Heart left ventricle (tissue), 16 donors: ENCODE measurements at regions not wholly inside any gene's neighbourhood (a gene's known extent, or its start where the extent isn't known, plus 50 kb on each side); places are given as distances from the start of the nearest gene placed in this dataset.

Experiments used
- ATAC-seq, 4 donors: fragments of 200-7000 bp; cut with Tn5 transposase; one replicate each; pipeline ENCODE4 v1.9.1; 2020 to 2022; ENCODE audit warnings: moderate library complexity in 4 of 4, mild to moderate bottlenecking in 3 of 4, moderate number of reproducible peaks in 1 of 4
- DNase-seq, 5 donors: peaks; one replicate each; pipeline ENCODE4 v3.0.0-alpha.2; 2020
- H3K27ac ChIP-seq, 12 donors: fragments of 200-600 bp; sonication (generic) in 4 of 12; one replicate each; pipeline versions ENCODE4 v1.5.0 to v1.8.0; 2016 to 2022; ENCODE audit warnings: mild to moderate bottlenecking in 2 of 12
- H3K27me3 ChIP-seq, 9 donors: fragments of 200-600 bp; sonication (generic) in 2 of 9; one replicate each; pipeline versions ENCODE4 v1.5.1 to v1.8.0; 2016 to 2022; ENCODE audit warnings: mild to moderate bottlenecking in 3 of 9
- H3K36me3 ChIP-seq, 9 donors: fragments of 200-600 bp; sonication (generic) in 2 of 9; one replicate each; pipeline versions ENCODE4 v1.5.0 to v1.8.0; 2018 to 2022; ENCODE audit warnings: mild to moderate bottlenecking in 2 of 9
- H3K4me1 ChIP-seq, 12 donors: fragments of 200-600 bp; sonication (generic) in 4 of 12; one replicate each; pipeline versions ENCODE4 v1.5.0 to v1.8.0; 2016 to 2022; ENCODE audit warnings: mild to moderate bottlenecking in 3 of 12
- H3K4me3 ChIP-seq, 12 donors: fragments of 200-600 bp; sonication (generic) in 4 of 12; one replicate each; pipeline versions ENCODE4 v1.5.0 to v1.8.0; 2017 to 2022; ENCODE audit warnings: mild to moderate bottlenecking in 9 of 12, moderate library complexity in 4 of 12
- H3K9me3 ChIP-seq, 12 donors: fragments of 200-600 bp; sonication (generic) in 4 of 12; one replicate each; pipeline versions ENCODE4 v1.5.0 to v1.8.0; 2016 to 2022; ENCODE audit warnings: mild to moderate bottlenecking in 1 of 12
- CTCF ChIP-seq, 12 donors: fragments of 200-600 bp; sonication (generic) in 4 of 12; IDR thresholded peaks; one replicate each; pipeline versions ENCODE4 v1.5.0 to v1.8.0; 2018 to 2022; ENCODE audit warnings: antibody characterized with exemption in 12 of 12, mild to moderate bottlenecking in 5 of 12
- POLR2A ChIP-seq, 2 donors: fragments of 450-650 bp; IDR thresholded peaks; one replicate each; pipeline ENCODE4 v1.6.1; 2017; ENCODE audit warnings: antibody characterized with exemption in 2 of 2, mild to moderate bottlenecking in 2 of 2, moderate library complexity in 2 of 2
- WGBS, 4 donors: extraction: QIAGEN DNeasy Blood & Tissue Kit in 2 of 4; methylation state at CpG; one replicate each; pipeline versions ENCODE4 v1.1.5 to v1.1.7; 2013 to 2018; 5-methylcytosine and 5-hydroxymethylcytosine counted together
- intact Hi-C, 10 donors: fragments of 100-400 bp; cut with DNase I; formaldehyde crosslinking; loops; one replicate each; pipeline versions ENCODE4 v1.11.1 to v1.14.2; 2022
- donor health status: ischemic (EF 13 %, LVEDD 7.1; RV severe dilation, severe dysfunction).
- donor health status: healthy with polysubstance abuse.
- donor health status: DM: no; HTN: yes; CAD: no.
- donor health status: DM: no; HTN: no; CAD: no.
- donor health status: ischemic (EF 25% LVEDD 6.9; RV normal size, moderate dysfunction).
- donor health status: ischemic (EF 25% LVEDD 5.7; RV mildly dilated, moderate dysfunction).
- donor health status: healthy.
- donor health status: DM: yes; HTN: yes; CAD: no.
- donor health status: ischemic (EF 35%, LVEDD 5.7; RV mildly dilated, moderate dysfunction).
- donor health status: nonischemic (EF 11% LVEDD 7.7; RV severe dilation, severe dysfunction).
- donor health status: DM: yes; HTN: yes; CAD: no.
- donor health status: PGD.
- donor health status: ischemic (EF 29% LVEDD 5.4; RV normal size, mild dysfunction).
- donor health status: nonischemic (EF 23%, LVEDD 6.1; RV moderate dilation, normal function).

DNA sequence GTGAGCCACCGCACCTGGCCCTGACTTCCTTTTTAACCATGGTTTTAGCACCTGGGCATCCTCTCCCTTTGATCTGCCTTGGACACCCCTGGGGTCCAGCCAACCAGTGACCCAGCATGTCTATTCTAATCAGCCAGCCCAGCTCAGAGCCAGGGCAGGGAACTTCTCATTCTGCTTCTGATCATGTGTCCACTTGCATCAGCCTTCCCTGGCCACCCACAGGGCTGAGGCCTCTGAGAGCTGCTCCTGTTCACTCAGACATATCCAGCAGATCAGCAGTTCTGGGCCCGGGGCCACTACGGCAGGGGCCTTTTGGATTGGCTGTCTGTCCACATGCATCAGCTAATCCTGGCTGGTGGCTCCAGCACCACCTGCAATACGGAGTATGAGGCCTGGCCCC lies 117.9 kb upstream of the MAP1LC3B2 start:
- Histone ChIP-seq H3K36me3 (no peaks in the 10 kb centered on the region), H3K9me3 (no peaks in the 10 kb centered on the region), H3K4me3 (no peak overlapping the region), H3K27ac (peak overlapping the region in 1 of 12 donors; percentile 52), H3K4me1 (no peaks in the 10 kb centered on the region), H3K27me3 (no peaks in the 10 kb centered on the region)
- WGBS, 4 donors = 64 to 69% (median 67%) methylated on average over 4 of the region's 4 CpGs
- DNase-seq (peak in 3 of 5 donors; percentile 23 to 62 (median 33)), ATAC-seq (peak in 1 of 4 donors; percentile 40)
- TF ChIP-seq CTCF (IDR thresholded peaks at IDR 0.05) (no peak), POLR2A (IDR thresholded peaks at IDR 0.05) (no peak)
- intact Hi-C loops = no loop called here

DNA sequence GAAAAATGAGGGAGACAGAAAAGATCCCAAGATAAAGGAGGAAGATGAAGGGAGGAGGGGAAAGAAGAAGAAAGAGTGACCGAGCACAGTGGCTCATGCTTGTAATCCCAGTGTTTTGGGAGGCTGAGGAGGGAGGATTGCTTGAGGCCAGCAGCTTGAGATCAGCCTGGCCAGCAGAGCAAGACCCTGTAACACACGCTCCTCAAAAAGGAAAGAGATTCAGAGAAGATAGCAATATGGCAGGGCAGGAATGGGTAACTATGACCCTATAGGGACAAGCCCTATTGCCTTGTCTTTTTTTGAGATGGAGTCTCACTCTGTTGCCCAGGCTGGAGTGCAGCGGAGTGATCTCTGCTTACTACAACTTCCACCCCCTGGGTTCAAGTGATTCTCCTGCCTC lies 116.9 kb upstream of the MAP1LC3B2 start:
- WGBS, 4 donors = 97 to 100% (median 98%) methylated on average over 3 of the region's 3 CpGs
- no peaks in the 10 kb centered on the region for H3K27me3 ChIP-seq
- TF ChIP-seq CTCF (IDR thresholded peaks at IDR 0.05) (no peak), POLR2A (IDR thresholded peaks at IDR 0.05) (no peak)
- no peaks in the 10 kb centered on the region for H3K4me1 ChIP-seq
- no peaks in the 10 kb centered on the region for H3K9me3 ChIP-seq
- intact Hi-C loops = no loop called here
- ATAC-seq = no peak
- no peak overlapping the region for H3K4me3 ChIP-seq
- no peak for DNase-seq
- H3K27ac ChIP-seq = no peak overlapping the region
- no peaks in the 10 kb centered on the region for H3K36me3 ChIP-seq

- intact Hi-C loops = no loop called here
- WGBS, 4 donors = 74 to 76% (median 75%) methylated on average over 3 of the region's 3 CpGs
- DNase-seq (no peak), ATAC-seq (no peak)
- H3K36me3 ChIP-seq = no peaks in the 10 kb centered on the region
- no peak overlapping the region for H3K4me3 ChIP-seq
- no peaks in the 10 kb centered on the region for H3K4me1 ChIP-seq
- TF ChIP-seq CTCF (IDR thresholded peaks at IDR 0.05) = no peak
- TF ChIP-seq POLR2A (IDR thresholded peaks at IDR 0.05) = no peak
- no peak overlapping the region for H3K27ac ChIP-seq
- no peaks in the 10 kb centered on the region for H3K9me3 ChIP-seq
- no peaks in the 10 kb centered on the region for H3K27me3 ChIP-seq
Observed at GRCh38 chr12:116442946-116443345, 116.2 kb upstream of the MAP1LC3B2 start.

DNA sequence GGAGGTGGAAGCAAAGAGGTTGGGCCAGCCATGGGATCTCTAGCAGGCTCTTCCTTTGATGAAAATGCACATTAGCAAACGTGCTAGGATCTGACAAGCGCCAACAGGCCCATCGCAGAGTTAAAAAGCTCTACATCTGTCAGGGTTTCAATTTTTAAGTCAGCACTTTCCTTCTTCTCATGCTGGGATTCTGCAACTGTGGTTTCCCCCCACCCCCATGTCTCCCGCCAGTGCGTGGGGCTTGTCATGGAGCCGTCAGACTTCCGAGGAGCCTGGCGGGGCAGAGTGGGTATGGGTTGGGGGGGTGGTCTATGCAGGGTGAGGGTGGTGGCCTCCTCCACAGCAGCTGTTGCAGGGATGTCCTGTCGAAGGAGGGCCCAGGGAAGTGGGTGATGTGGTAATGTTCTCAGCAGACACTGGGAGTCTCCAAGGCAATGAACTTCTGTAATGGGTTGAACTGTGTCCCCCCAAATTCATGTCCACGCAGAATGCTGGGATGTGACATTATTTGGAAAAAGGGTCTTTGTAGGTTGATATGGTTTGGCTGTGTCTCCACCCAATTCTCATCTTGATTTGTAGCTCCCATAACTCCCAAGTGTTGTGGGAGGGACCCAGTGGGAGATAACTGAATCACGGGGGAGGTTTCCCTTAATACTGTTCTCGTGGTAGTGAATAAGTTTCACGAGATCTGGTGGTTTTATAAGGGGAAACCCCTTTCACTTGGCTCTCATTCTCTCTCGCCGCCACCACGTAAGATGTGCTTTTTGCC lies 115.2 kb upstream of the MAP1LC3B2 start:
- Histone ChIP-seq H3K9me3 (no peaks in the 10 kb centered on the region), H3K4me3 (no peak overlapping the region), H3K4me1 (no peaks in the 10 kb centered on the region), H3K27ac (no peak overlapping the region), H3K36me3 (no peaks in the 10 kb centered on the region), H3K27me3 (no peaks in the 10 kb centered on the region)
- TF ChIP-seq CTCF (IDR thresholded peaks at IDR 0.05) (no peak), POLR2A (IDR thresholded peaks at IDR 0.05) (no peak)
- peak in 1 of 5 donors; percentile 16 for DNase-seq
- peak in 1 of 4 donors; percentile 44 for ATAC-seq
- intact Hi-C loops = no loop called here
- WGBS, 4 donors = 77 to 85% (median 80%) methylated on average over 16 of the region's 16 CpGs
